Left renal cortex interstitium (tissue), 4 donors: ENCODE measurements at regions not wholly inside any gene's neighbourhood (a gene's known extent, or its start where the extent isn't known, plus 50 kb on each side); places are given as distances from the start of the nearest gene placed in this dataset.
A peak's percentile ranks its signal among the peaks of the same experiment; 100 is the strongest.
"Not testable (repeated sequence)": the region's sequence is repeated elsewhere in the genome, so short reads cannot be mapped to it uniquely, and the experiment has no call there.

ENCODE experiments used
- DNase-seq, 4 donors: peaks; one replicate each; pipeline ENCODE4 v3.0.0-alpha.2; 2013; ENCODE audit warnings: low read depth in 4 of 4, low spot score in 2 of 4, missing footprints in 1 of 4

DNA sequence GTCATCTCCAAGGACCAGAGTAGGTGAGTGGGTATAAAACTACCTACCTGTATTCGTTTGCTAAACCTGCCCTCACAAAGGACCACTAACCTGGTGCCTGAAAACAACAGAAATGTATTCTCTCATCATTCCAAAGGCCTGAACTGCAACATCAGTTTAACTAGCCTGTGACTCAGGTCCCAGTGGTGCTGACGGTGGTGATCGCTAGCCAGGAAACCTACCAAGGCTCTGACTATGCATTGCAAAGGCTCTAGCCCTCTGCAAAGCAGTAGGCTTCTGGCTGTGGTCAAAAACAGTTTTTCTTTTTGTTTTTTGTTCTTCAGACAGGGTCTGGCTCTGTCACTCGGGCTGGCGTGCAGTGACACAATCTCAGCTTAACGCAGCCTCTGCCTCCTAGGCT lies 107.5 kb downstream of the NPTX2 start:
- no peak for DNase-seq

GRCh38 chr7:98727146-98727709 lies 110.1 kb downstream of the NPTX2 start:
- no peak for DNase-seq

DNA sequence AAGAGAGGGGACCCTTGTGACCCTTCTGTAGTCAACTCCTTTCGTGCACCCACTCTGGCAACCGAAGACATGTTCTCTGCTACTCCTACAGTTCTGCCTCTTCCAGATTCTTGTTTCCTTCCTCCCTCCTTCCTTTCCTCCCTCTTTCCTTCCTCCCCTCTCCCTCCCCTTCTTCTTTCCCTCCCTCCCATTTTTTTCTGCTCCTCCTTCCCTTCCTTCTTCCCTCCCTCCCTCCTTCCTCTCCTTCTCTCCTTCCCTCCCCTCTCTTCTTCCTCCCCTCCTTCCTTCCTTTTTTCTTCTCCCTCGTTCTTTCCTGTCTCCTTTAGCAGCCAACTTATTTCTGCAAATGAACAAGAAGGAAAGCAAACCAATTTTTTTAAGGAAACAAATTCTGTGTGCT lies 111.5 kb downstream of the NPTX2 start:
- DNase-seq = no peak

DNA sequence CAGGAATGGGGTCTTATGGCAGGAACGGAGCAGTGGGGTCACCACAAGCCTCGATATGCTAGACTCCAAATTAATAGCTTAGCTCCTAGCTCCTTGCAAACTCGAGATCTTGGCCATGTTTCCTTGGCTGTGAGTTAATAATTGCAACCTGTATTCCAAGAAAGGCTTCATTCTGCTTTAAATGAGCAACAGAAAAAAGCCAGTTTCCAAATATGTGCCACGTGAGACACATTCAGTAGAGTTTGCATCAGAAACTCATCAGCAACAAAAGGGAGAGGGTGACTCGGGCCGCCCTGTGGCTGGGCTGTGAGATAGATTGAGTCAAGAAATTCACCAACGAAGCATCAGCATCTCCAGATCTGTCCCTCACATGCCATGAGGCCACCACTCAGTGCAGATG lies 112.0 kb downstream of the NPTX2 start:
- DNase-seq = no peak

GRCh38 chr7:98730326-98730725 lies 113.2 kb downstream of the NPTX2 start:
- no peak for DNase-seq

GRCh38 chr7:98731651-98732050 lies 114.6 kb downstream of the NPTX2 start:
- DNase-seq = no peak

GRCh38 chr7:98733036-98733435 lies 116.0 kb downstream of the NPTX2 start:
- no peak for DNase-seq

- DNase-seq = no peak
Observed at GRCh38 chr7:98735801-98736200, 118.7 kb downstream of the NPTX2 start.

GRCh38 chr7:98736461-98736860 lies 119.4 kb downstream of the NPTX2 start:
- not testable (repeated sequence) for DNase-seq

GRCh38 chr7:98737176-98737575 lies 120.1 kb downstream of the NPTX2 start:
- no peak for DNase-seq

- DNase-seq = no peak
Observed at GRCh38 chr7:98740643-98741042, 123.6 kb downstream of the NPTX2 start.

DNA sequence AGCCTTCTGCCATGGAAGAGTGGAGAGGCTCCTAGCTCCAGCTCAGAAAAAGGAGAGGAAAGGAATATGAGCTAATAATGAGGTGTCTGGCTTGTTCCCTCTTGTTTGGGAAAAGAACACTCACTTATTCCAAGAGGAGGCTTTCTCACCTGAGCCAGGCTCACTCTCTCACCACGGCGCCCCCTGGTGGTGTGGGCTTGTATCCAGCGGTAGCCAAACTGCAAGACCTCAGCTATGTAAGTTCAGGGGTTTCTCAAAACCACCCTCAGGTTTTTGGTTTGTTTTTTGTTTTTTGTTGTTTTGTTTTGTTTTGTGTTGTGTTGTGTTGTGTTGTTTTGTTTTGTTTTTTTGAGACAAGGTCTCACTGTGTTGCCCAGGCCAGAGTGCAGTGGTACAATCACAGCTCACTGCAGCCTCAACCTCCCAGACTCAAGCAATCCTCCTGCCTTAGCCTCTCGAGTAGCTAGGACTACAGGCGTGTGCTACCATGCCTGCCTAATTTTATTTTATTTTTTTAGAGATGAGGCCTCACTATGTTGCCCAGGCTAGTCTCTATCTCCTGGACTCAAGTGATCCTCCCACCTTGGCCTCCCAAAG lies 124.0 kb downstream of the TMEM130 start:
- peak in 2 of 4 donors; percentile 22 to 29 for DNase-seq

DNA sequence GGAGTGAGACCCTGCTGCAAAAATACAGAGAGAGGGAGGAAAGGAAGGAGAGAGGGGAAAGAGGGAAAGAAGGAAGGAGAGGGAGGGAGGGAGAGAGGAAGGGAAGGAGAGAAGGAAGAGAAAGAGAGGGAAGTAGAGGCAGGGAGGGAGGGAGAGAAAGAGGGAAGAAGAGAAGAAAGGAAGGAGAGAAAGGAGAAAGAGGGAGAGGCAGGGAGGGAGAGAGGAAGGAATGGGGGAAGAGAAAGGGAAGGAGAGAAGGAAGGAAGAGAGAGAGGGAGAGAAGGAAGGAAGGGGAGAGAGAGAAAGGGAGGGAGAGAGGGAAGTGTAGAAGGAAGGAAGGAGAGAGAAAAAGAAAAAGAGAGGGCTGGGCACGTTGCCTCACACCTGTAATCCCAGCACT lies 121.7 kb downstream of the TMEM130 start:
- no peak for DNase-seq

DNA sequence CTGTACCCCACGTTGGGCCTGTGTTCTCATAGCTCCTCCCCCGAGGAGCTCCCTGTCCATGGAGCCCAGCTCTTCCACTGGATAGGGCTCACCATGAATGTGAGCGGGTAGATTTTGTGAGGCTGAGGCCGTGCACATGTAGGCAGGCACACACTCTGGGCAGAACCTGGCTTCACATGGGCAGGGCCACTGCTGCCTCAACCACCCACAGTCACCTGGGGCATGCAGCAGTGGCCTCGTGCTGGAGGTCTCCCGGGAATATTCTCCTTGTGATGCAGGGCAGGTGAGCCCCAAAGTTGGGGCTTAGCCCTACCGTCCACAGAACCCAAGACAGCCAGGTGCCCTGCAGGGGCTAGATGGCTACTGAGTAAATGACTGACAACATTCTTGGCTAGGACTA lies 116.6 kb downstream of the TMEM130 start:
- no peak for DNase-seq

DNA sequence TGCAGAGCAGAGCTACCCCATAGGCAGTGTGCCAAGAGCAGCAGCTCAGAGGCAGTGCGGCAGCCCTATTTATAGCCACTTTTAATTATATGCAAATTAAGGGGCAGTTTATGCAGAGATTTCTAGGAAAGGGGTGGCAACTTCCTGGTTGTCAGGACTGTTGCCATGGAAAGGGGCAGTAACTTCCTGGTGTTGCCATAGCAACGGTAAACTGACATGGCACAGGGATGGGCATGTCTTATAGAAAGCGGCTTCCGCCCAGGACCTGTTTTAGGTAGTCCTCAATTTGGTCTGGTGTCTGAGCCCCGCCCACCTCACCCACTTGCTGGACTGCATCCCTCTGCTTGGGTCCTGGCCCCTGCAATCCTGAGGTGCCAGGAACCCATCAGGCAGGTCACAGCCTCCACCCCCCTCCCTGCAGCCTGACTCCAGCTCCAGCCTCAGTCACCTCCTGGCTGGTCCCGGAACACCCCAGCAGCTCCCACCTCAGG lies 115.8 kb downstream of the TMEM130 start:
- no peak for DNase-seq

DNA sequence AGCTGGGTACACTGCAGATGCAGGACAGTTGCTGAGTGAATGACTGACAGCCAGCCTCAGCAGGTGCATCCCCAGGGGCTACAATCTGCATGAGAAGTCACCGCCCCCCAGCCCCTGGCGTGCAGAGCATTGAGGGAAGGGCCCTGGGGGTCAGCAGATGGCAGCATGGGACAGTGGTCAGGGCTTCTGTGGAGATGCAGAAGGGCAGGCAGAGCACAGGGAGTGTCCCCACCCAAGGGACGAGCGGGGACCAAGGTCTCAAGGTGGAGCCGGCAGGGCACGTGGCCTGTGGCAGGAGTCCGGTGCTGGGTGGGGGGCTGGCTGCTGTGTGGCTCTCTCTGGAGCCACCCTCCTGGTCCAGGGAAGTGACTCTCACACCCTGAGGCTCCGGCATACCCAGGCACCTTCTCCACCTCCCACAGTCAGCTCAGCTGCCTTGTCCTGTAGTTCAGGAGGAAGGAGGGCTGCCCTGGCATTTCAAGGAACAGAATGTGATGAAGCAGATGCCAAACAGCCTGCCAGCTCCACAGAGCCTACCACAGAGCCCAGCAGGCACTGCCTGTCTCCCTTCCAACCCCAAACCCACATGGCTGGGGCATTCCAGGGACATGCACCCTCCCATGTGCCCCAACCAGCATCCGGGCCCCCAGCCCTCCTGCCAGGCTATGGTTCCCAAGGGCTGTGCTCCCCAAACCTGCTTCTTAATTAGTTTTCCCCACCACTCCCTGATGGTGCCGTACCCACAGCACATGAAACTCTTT lies 114.5 kb downstream of the TMEM130 start:
- DNase-seq = no peak

GRCh38 chr7:98758157-98758556 lies 111.7 kb downstream of the TMEM130 start:
- no peak for DNase-seq

- no peak for DNase-seq
Observed at GRCh38 chr7:98760201-98760651, 109.6 kb downstream of the TMEM130 start.

DNA sequence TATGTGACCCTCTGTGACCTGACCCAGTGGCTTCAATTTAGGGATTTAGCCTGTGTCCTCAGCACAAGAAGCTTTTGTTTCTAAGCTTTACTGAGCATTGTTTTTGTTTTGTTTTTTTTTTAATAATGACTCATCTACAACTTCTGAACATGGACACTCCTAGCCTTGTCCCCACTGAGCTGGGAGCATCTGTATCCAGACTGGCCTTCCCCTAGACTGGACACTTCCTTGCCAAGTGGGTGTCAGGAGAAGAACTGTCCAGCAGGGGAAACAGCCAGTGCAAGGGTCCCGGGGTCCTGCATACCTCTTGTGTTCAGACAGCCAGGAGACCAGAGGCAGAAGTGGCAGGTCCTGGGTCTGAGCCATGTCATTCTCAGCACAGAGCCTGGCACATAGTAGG lies 108.6 kb downstream of the TMEM130 start:
- DNase-seq = no peak

GRCh38 chr7:98762620-98763019 lies 107.2 kb downstream of the TMEM130 start:
- no peak for DNase-seq

GRCh38 chr7:98763441-98763840 lies 106.4 kb downstream of the TMEM130 start:
- no peak for DNase-seq

GRCh38 chr7:98764946-98765345 lies 104.9 kb downstream of the TMEM130 start:
- no peak for DNase-seq
